B cell (primary cell): ENCODE measurements at regions not wholly inside any gene's neighbourhood (a gene's known extent, or its start where the extent isn't known, plus 50 kb on each side); places are given as distances from the start of the nearest gene placed in this dataset.

Experiments used
- EZH2 ChIP-seq: IDR thresholded peaks from 2 replicates; pipeline ENCODE4 v1.6.1; 2012; ENCODE audit warnings: borderline replicate concordance, low read depth, mild to moderate bottlenecking, moderate library complexity, low read length; ENCODE audit not compliant: insufficient read depth, poor library complexity, severe bottlenecking
- TF ChIP-seq, protein P1 (sequence below): fragments of 200-600 bp; IDR thresholded peaks from one replicate; pipeline ENCODE4 v1.8.0; 2022; ENCODE audit warnings: antibody characterized with exemption, mild to moderate bottlenecking

DNA sequence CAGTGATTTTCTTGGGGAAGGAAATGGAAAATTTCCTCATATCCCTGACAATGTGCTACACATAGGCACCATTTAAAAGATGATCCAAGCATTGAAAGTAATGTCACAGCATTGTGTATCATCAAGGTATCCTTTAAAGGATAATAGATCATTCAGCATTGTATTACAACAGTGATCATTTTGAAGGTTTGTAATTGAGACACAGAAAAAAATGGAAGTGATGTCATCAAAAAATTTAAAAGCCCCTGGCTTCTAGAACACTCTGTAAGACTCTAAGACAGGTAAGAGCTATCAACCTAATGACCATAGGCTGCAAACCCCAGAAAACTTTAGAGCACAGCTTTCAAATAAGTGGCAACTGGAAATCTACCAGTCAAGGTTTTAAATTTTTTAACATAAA lies 271.4 kb downstream of the ETAA1 start:
- TF ChIP-seq, protein P1, sequence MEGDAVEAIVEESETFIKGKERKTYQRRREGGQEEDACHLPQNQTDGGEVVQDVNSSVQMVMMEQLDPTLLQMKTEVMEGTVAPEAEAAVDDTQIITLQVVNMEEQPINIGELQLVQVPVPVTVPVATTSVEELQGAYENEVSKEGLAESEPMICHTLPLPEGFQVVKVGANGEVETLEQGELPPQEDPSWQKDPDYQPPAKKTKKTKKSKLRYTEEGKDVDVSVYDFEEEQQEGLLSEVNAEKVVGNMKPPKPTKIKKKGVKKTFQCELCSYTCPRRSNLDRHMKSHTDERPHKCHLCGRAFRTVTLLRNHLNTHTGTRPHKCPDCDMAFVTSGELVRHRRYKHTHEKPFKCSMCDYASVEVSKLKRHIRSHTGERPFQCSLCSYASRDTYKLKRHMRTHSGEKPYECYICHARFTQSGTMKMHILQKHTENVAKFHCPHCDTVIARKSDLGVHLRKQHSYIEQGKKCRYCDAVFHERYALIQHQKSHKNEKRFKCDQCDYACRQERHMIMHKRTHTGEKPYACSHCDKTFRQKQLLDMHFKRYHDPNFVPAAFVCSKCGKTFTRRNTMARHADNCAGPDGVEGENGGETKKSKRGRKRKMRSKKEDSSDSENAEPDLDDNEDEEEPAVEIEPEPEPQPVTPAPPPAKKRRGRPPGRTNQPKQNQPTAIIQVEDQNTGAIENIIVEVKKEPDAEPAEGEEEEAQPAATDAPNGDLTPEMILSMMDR: no peak
- TF ChIP-seq EZH2: no peak
